Coronary artery (tissue), 2 donors: ENCODE measurements at regions not wholly inside any gene's neighbourhood (a gene's known extent, or its start where the extent isn't known, plus 50 kb on each side); places are given as distances from the start of the nearest gene placed in this dataset.

ENCODE experiments used
- DNase-seq: peaks from one replicate; pipeline ENCODE4 v3.0.0-alpha.2; 2017; ENCODE audit warnings: low spot score
- H3K27ac ChIP-seq, 2 donors: fragments of 200-600 bp; sonication (generic); one replicate each; pipeline ENCODE4 v1.5.1; 2016 to 2019
- H3K4me3 ChIP-seq: fragments of 200-600 bp; sonication (generic); 2 replicates; pipeline ENCODE4 v1.5.1; 2016; ENCODE audit warnings: mild to moderate bottlenecking, moderate library complexity
- CTCF ChIP-seq: fragments of 200-600 bp; sonication (generic); IDR thresholded peaks from one replicate; pipeline ENCODE4 v1.5.1; 2019; ENCODE audit warnings: antibody characterized with exemption

DNA sequence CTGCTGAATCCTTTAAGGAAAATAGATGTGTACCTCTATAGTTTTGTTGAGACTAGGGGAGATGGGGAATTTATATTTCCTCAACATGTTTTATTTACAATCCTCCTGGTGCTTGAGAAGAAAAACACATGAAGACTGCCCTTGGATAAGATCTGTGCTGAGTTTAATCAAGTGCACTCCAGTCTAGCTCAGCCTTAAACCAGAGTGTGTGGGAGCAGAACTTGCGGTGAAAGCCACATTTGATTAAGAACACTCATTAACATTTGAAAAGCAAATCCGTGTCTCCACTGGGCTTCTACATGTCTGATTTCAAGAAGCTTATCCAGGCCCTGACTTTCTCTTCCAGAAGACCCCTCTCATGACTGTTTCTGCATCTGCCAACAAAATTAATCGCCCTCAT, 84.8 kb upstream of the ITGA6 start:
- no peak for TF ChIP-seq CTCF
- DNase-seq, result no peak
- no peak overlapping the region for H3K27ac ChIP-seq
- no peak overlapping the region for H3K4me3 ChIP-seq

GRCh38 chr2:172344159-172344558, 83.2 kb upstream of the ITGA6 start:
- H3K27ac ChIP-seq, result no peak overlapping the region
- H3K4me3 ChIP-seq, result no peak overlapping the region
- no peak for TF ChIP-seq CTCF
- DNase-seq, result no peak

DNA sequence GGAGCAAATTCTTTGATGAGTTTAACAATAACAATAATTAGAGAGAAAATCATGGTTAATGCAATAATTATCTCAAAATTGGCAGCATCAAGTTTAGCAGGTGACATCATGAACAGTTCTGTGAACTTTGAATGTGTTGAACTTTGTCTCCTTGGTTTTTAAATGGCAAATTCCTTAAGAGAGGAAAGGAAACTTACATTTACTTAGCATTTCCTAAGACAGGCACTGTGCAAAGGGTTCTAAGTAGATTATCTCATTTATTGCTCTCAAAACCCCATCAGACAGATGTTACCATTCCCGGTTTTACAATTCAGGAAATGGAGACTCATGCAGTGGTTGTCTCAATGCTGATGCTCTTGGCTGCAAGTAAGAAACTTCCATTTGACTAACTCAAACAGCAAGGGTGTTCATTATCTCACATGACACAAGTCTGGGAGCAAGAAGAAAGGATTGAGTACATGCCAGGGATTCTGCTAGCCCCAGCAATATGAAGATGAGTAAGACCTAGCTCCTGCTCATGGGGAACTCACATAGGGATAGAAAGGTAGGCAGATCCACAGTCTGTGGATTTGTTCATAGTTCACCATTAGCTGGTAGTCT, 81.3 kb upstream of the ITGA6 start:
- no peak overlapping the region for H3K4me3 ChIP-seq
- no peak for DNase-seq
- H3K27ac ChIP-seq, result no peak overlapping the region
- no peak for TF ChIP-seq CTCF

GRCh38 chr2:172348555-172349288, 78.7 kb upstream of the ITGA6 start:
- Histone ChIP-seq H3K27ac (no peak overlapping the region), H3K4me3 (no peak overlapping the region)
- TF ChIP-seq CTCF, result no peak
- DNase-seq, result no peak

- TF ChIP-seq CTCF, result no peak
- H3K27ac ChIP-seq, result peak overlapping the region; percentile 7 to 55
- no peak overlapping the region for H3K4me3 ChIP-seq
- no peak for DNase-seq
These were observed 76.4 kb upstream of the ITGA6 start for GRCh38 chr2:172350839-172351479.

DNA sequence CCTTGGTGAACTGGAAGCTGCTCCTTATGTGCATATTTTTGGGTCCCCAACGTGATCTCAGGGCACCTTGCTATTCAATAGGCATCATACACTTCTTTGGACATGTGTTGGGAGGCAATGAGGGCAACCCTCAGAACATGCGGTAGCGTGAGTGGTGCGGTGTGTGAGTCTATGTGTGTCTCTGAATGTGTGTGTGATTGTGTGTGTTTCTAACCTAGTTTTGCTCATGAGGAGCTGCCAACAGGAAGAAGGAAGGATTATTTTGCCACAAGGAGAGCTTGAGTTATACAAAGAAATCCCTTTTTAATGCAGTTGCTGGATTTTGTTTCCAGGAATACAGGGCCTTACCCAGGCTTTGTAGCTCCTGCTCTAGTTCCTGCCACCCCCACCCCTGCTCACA, 75.8 kb upstream of the ITGA6 start:
- Histone ChIP-seq H3K27ac (peak overlapping the region; percentile 7 to 55), H3K4me3 (no peak overlapping the region)
- no peak for DNase-seq
- no peak for TF ChIP-seq CTCF

DNA sequence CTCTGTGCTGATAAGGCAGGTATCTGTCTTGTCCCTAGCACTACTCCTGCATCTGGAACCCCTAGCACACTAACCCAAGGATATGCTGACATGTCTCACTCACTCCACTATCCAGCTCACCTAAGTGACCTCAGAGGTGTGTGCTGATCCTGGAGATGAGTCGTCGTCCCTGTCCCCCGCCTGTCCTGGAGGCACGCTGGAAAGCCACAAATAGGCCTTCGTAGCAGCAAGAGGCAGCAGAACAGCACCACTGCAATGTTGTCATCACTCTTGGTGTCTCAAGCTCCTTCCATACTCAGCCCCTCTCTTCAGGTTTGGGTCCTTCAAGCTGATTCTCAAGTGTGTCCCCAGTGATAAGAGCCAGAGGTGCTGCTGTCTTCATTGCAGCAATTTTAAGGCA, 73.0 kb upstream of the ITGA6 start:
- no peak overlapping the region for H3K27ac ChIP-seq
- no peak for TF ChIP-seq CTCF
- H3K4me3 ChIP-seq, result no peak overlapping the region
- DNase-seq, result no peak
